CD4-positive, CD25-positive, alpha-beta regulatory T cell (primary cell): ENCODE measurements at regions not wholly inside any gene's neighbourhood (a gene's known extent, or its start where the extent isn't known, plus 50 kb on each side); places are given as distances from the start of the nearest gene placed in this dataset.

Experiments used
- ATAC-seq, 2 donors: fragments of 150-1000 bp; cut with Tn5 transposase; one replicate each; pipeline ENCODE4 v1.10.0; 2021; ENCODE audit warnings: low read depth in 2 of 2, moderate number of reproducible peaks in 2 of 2, moderate library complexity in 1 of 2
- DNase-seq, 3 donors: peaks; one replicate each; pipeline versions ENCODE4 v3.0.0 to v3.0.0-alpha.2; 2012 to 2022; ENCODE audit warnings: mixed read lengths in 1 of 3
- H3K27ac ChIP-seq: one replicate; pipeline ENCODE4 v1.7.0; 2013; ENCODE audit warnings: mild to moderate bottlenecking, low read length; ENCODE audit not compliant: insufficient read depth, poor library complexity, severe bottlenecking
- H3K27me3 ChIP-seq: one replicate; pipeline ENCODE4 v1.7.0; 2013; ENCODE audit warnings: low read length; ENCODE audit not compliant: control insufficient read depth, insufficient read depth
- H3K36me3 ChIP-seq: one replicate; pipeline ENCODE4 v1.7.0; 2013; ENCODE audit warnings: mild to moderate bottlenecking, low read length, moderate library complexity; ENCODE audit not compliant: control insufficient read depth, insufficient read depth
- H3K4me1 ChIP-seq: 2 replicates; pipeline ENCODE4 v1.7.0; 2013; ENCODE audit warnings: mild to moderate bottlenecking, low read length; ENCODE audit not compliant: insufficient read depth, control insufficient read depth, poor library complexity, severe bottlenecking
- H3K4me3 ChIP-seq: one replicate; pipeline ENCODE4 v1.7.0; 2013; ENCODE audit warnings: low read depth, mild to moderate bottlenecking, low read length, moderate library complexity
- H3K9me3 ChIP-seq, 2 experiments: 1 replicate in 1 of 2; 2 replicates in 1 of 2; pipeline ENCODE4 v1.7.0; 2013; ENCODE audit warnings: low read length in 2 of 2, mild to moderate bottlenecking in 1 of 2, moderate library complexity in 1 of 2; ENCODE audit not compliant: control insufficient read depth in 2 of 2
- H3K27ac Mint-ChIP-seq, 3 donors: one replicate each; pipeline ENCODE4 v1.8.0; 2020 to 2022; ENCODE audit warnings: mild to moderate bottlenecking in 3 of 3, mixed read lengths in 3 of 3, moderate library complexity in 2 of 3
- H3K27me3 Mint-ChIP-seq: one replicate; pipeline ENCODE4 v1.8.0; 2022; ENCODE audit warnings: mild to moderate bottlenecking, mixed read lengths
- H3K36me3 Mint-ChIP-seq: one replicate; pipeline ENCODE4 v1.8.0; 2020; ENCODE audit warnings: mixed read lengths
- H3K4me1 Mint-ChIP-seq, 4 donors: one replicate each; pipeline ENCODE4 v1.8.0; 2020 to 2022; ENCODE audit warnings: mixed read lengths in 4 of 4, mild to moderate bottlenecking in 1 of 4
- H3K4me3 Mint-ChIP-seq, 4 donors: one replicate each; pipeline ENCODE4 v1.8.0; 2020 to 2022; ENCODE audit warnings: mild to moderate bottlenecking in 4 of 4, mixed read lengths in 4 of 4, moderate library complexity in 3 of 4
- H3K9me3 Mint-ChIP-seq, 7 donors: one replicate each; pipeline ENCODE4 v1.8.0; 2020 to 2022; ENCODE audit warnings: mixed read lengths in 7 of 7, mild to moderate bottlenecking in 3 of 7, moderate library complexity in 2 of 7

- no peak for DNase-seq
- no peak overlapping the region for H3K4me3 Mint-ChIP-seq
- Histone ChIP-seq H3K27ac (no peak overlapping the region), H3K4me1 (no peaks in the 10 kb centered on the region), H3K27me3 (no peaks in the 10 kb centered on the region), H3K9me3 (no peaks in the 10 kb centered on the region), H3K36me3 (no peaks in the 10 kb centered on the region), H3K4me3 (no peak overlapping the region)
- no peak overlapping the region for H3K27ac Mint-ChIP-seq
- ATAC-seq = no peak
- H3K4me1 Mint-ChIP-seq = no peaks in the 10 kb centered on the region
- H3K27me3 Mint-ChIP-seq = peaks cover 4% of the 10 kb centered on the region
- no peaks in the 10 kb centered on the region for H3K36me3 Mint-ChIP-seq
- peaks cover 0 to 2% (median 0%) of the 10 kb centered on the region in 7 donors for H3K9me3 Mint-ChIP-seq
These were observed 430.1 kb downstream of the ANKRD50 start for GRCh38 chr4:124282301-124282898.

- Mint-ChIP-seq H3K4me1 (no peaks in the 10 kb centered on the region), H3K27ac (no peak overlapping the region), H3K27me3 (no peaks in the 10 kb centered on the region), H3K36me3 (no peaks in the 10 kb centered on the region), H3K4me3 (no peak overlapping the region), H3K9me3 (peaks cover 0 to 4% (median 2%) of the 10 kb centered on the region in 7 donors)
- no peaks in the 10 kb centered on the region for H3K9me3 ChIP-seq
- ATAC-seq = no peak
- no peak for DNase-seq
- H3K27ac ChIP-seq = no peak overlapping the region
- no peaks in the 10 kb centered on the region for H3K27me3 ChIP-seq
- no peak overlapping the region for H3K4me3 ChIP-seq
- no peaks in the 10 kb centered on the region for H3K4me1 ChIP-seq
- H3K36me3 ChIP-seq = no peaks in the 10 kb centered on the region
These were observed 423.6 kb downstream of the ANKRD50 start for GRCh38 chr4:124288706-124289486.

- no peaks in the 10 kb centered on the region for H3K9me3 ChIP-seq
- no peaks in the 10 kb centered on the region for H3K27me3 ChIP-seq
- H3K4me1 Mint-ChIP-seq = no peaks in the 10 kb centered on the region
- peaks cover 0 to 4% (median 0%) of the 10 kb centered on the region in 7 donors for H3K9me3 Mint-ChIP-seq
- no peak overlapping the region for H3K4me3 ChIP-seq
- no peaks in the 10 kb centered on the region for H3K36me3 Mint-ChIP-seq
- no peak overlapping the region for H3K27ac Mint-ChIP-seq
- ATAC-seq = no peak
- no peaks in the 10 kb centered on the region for H3K27me3 Mint-ChIP-seq
- no peak for DNase-seq
- no peak overlapping the region for H3K27ac ChIP-seq
- no peak overlapping the region for H3K4me3 Mint-ChIP-seq
- H3K36me3 ChIP-seq = no peaks in the 10 kb centered on the region
- no peaks in the 10 kb centered on the region for H3K4me1 ChIP-seq
These were observed 421.9 kb downstream of the ANKRD50 start for GRCh38 chr4:124290678-124291077.

GRCh38 chr4:124295413-124295812 lies 417.1 kb downstream of the ANKRD50 start:
- Histone ChIP-seq H3K4me1 (no peaks in the 10 kb centered on the region), H3K27ac (no peak overlapping the region), H3K36me3 (no peaks in the 10 kb centered on the region), H3K4me3 (no peak overlapping the region), H3K27me3 (no peaks in the 10 kb centered on the region), H3K9me3 (no peaks in the 10 kb centered on the region)
- no peaks in the 10 kb centered on the region for H3K36me3 Mint-ChIP-seq
- no peaks in the 10 kb centered on the region for H3K4me1 Mint-ChIP-seq
- DNase-seq = no peak
- no peak overlapping the region for H3K27ac Mint-ChIP-seq
- no peak for ATAC-seq
- peaks cover 0 to 3% (median 0%) of the 10 kb centered on the region in 7 donors for H3K9me3 Mint-ChIP-seq
- H3K27me3 Mint-ChIP-seq = no peaks in the 10 kb centered on the region
- H3K4me3 Mint-ChIP-seq = no peak overlapping the region

- ATAC-seq (no peak), DNase-seq (no peak)
- Histone ChIP-seq H3K4me1 (no peaks in the 10 kb centered on the region), H3K4me3 (no peak overlapping the region), H3K27me3 (no peaks in the 10 kb centered on the region), H3K9me3 (no peaks in the 10 kb centered on the region), H3K36me3 (no peaks in the 10 kb centered on the region), H3K27ac (no peak overlapping the region)
- peaks cover 0 to 2% (median 0%) of the 10 kb centered on the region in 4 donors for H3K4me1 Mint-ChIP-seq
- H3K4me3 Mint-ChIP-seq = no peak overlapping the region
- H3K27me3 Mint-ChIP-seq = no peaks in the 10 kb centered on the region
- no peaks in the 10 kb centered on the region for H3K9me3 Mint-ChIP-seq
- H3K36me3 Mint-ChIP-seq = no peaks in the 10 kb centered on the region
- H3K27ac Mint-ChIP-seq = no peak overlapping the region
These were observed 407.6 kb downstream of the ANKRD50 start for GRCh38 chr4:124304941-124305340.

- H3K9me3 ChIP-seq = no peaks in the 10 kb centered on the region
- H3K27me3 Mint-ChIP-seq = no peaks in the 10 kb centered on the region
- no peak for ATAC-seq
- no peak overlapping the region for H3K4me3 Mint-ChIP-seq
- no peak for DNase-seq
- H3K9me3 Mint-ChIP-seq = no peaks in the 10 kb centered on the region
- no peaks in the 10 kb centered on the region for H3K36me3 ChIP-seq
- H3K27ac ChIP-seq = no peak overlapping the region
- no peaks in the 10 kb centered on the region for H3K27me3 ChIP-seq
- H3K4me3 ChIP-seq = no peak overlapping the region
- no peak overlapping the region for H3K27ac Mint-ChIP-seq
- no peaks in the 10 kb centered on the region for H3K4me1 ChIP-seq
- H3K36me3 Mint-ChIP-seq = no peaks in the 10 kb centered on the region
- H3K4me1 Mint-ChIP-seq = peaks cover 0 to 2% (median 0%) of the 10 kb centered on the region in 4 donors
These were observed 406.2 kb downstream of the ANKRD50 start for GRCh38 chr4:124306352-124306751.

GRCh38 chr4:124307143-124307542 lies 405.4 kb downstream of the ANKRD50 start:
- no peak for ATAC-seq
- no peak overlapping the region for H3K27ac Mint-ChIP-seq
- no peaks in the 10 kb centered on the region for H3K9me3 Mint-ChIP-seq

GRCh38 chr4:124318292-124318691 lies 394.2 kb downstream of the ANKRD50 start:
- Mint-ChIP-seq H3K4me3 (no peak overlapping the region), H3K27me3 (no peaks in the 10 kb centered on the region), H3K4me1 (no peaks in the 10 kb centered on the region), H3K36me3 (no peaks in the 10 kb centered on the region), H3K9me3 (peaks cover 0 to 2% (median 0%) of the 10 kb centered on the region in 7 donors), H3K27ac (no peak overlapping the region)
- no peak overlapping the region for H3K4me3 ChIP-seq
- ATAC-seq (no peak), DNase-seq (no peak)
- no peaks in the 10 kb centered on the region for H3K9me3 ChIP-seq
- no peaks in the 10 kb centered on the region for H3K36me3 ChIP-seq
- no peak overlapping the region for H3K27ac ChIP-seq
- H3K27me3 ChIP-seq = no peaks in the 10 kb centered on the region
- H3K4me1 ChIP-seq = no peaks in the 10 kb centered on the region

More at GRCh38 chr4:124307143-124307542, 405.4 kb downstream of the ANKRD50 start:
- no peaks in the 10 kb centered on the region for H3K27me3 Mint-ChIP-seq
- Histone ChIP-seq H3K27ac (no peak overlapping the region), H3K27me3 (no peaks in the 10 kb centered on the region), H3K9me3 (no peaks in the 10 kb centered on the region), H3K4me1 (no peaks in the 10 kb centered on the region), H3K4me3 (no peak overlapping the region), H3K36me3 (no peaks in the 10 kb centered on the region)
- H3K4me1 Mint-ChIP-seq = peaks cover 0 to 2% (median 0%) of the 10 kb centered on the region in 4 donors
- no peak for DNase-seq
- H3K4me3 Mint-ChIP-seq = no peak overlapping the region
- no peaks in the 10 kb centered on the region for H3K36me3 Mint-ChIP-seq
